Parathyroid adenoma (tissue), 2 donors: ENCODE measurements at regions not wholly inside any gene's neighbourhood (a gene's known extent, or its start where the extent isn't known, plus 50 kb on each side); places are given as distances from the start of the nearest gene placed in this dataset.
"Not testable (repeated sequence)": the region's sequence is repeated elsewhere in the genome, so short reads cannot be mapped to it uniquely, and the experiment has no call there.

ENCODE experiments used
- H2AFZ ChIP-seq: fragments of 300-600 bp; sonication (generic); one replicate; pipeline ENCODE4 v1.7.0; 2017; ENCODE audit warnings: antibody characterized with exemption, mild to moderate bottlenecking
- H3K27ac ChIP-seq: fragments of 300-600 bp; sonication (generic); one replicate; pipeline ENCODE4 v1.7.0; 2017
- H3K27me3 ChIP-seq: fragments of 300-600 bp; sonication (generic); one replicate; pipeline ENCODE4 v1.7.0; 2017; ENCODE audit warnings: low read length; ENCODE audit not compliant: control insufficient read depth, insufficient read depth
- H3K36me3 ChIP-seq: fragments of 300-600 bp; sonication (generic); one replicate; pipeline ENCODE4 v1.7.0; 2017; ENCODE audit warnings: low read length; ENCODE audit not compliant: control insufficient read depth, insufficient read depth
- H3K4me1 ChIP-seq: fragments of 300-600 bp; sonication (generic); one replicate; pipeline ENCODE4 v1.7.0; 2017; ENCODE audit warnings: control low read depth
- H3K4me2 ChIP-seq: fragments of 300-600 bp; sonication (generic); one replicate; pipeline ENCODE4 v1.7.0; 2017; ENCODE audit warnings: low read length
- H3K4me3 ChIP-seq: fragments of 300-600 bp; sonication (generic); one replicate; pipeline ENCODE4 v1.7.0; 2017; ENCODE audit warnings: low read depth, low read length
- H3K79me2 ChIP-seq: fragments of 300-600 bp; sonication (generic); one replicate; pipeline ENCODE4 v1.7.0; 2017; ENCODE audit warnings: control low read depth
- H3K9ac ChIP-seq: fragments of 300-600 bp; sonication (generic); one replicate; pipeline ENCODE4 v1.7.0; 2017; ENCODE audit warnings: mild to moderate bottlenecking
- H3K9me3 ChIP-seq: fragments of 300-600 bp; sonication (generic); one replicate; pipeline ENCODE4 v1.7.0; 2017; ENCODE audit warnings: low read length; ENCODE audit not compliant: control insufficient read depth
- CTCF ChIP-seq: fragments of 300-600 bp; sonication (generic); IDR thresholded peaks from one replicate; pipeline ENCODE4 v1.7.0; 2017; ENCODE audit warnings: antibody characterized with exemption, mild to moderate bottlenecking
- donor health status: primary hyperparathyroidism.

GRCh38 chr2:220601674-220602073 is 970.4 kb downstream of the EPHA4 start:
- no peaks in the 10 kb centered on the region for H3K4me1 ChIP-seq
- TF ChIP-seq CTCF: no peak
- H3K27me3 ChIP-seq: no peaks in the 10 kb centered on the region

GRCh38 chr2:220613004-220613403 is 959.1 kb downstream of the EPHA4 start:
- H3K27me3 ChIP-seq, H3K4me1 ChIP-seq, H3K27ac ChIP-seq: not testable (repeated sequence)

More at GRCh38 chr2:220601674-220602073, 970.4 kb downstream of the EPHA4 start:
- Histone ChIP-seq H3K4me2 (no peak overlapping the region), H3K9ac (no peak overlapping the region), H3K79me2 (no peaks in the 10 kb centered on the region), H2AFZ (no peak overlapping the region), H3K27ac (no peak overlapping the region), H3K4me3 (no peak overlapping the region), H3K36me3 (no peaks in the 10 kb centered on the region), H3K9me3 (no peaks in the 10 kb centered on the region)

GRCh38 chr2:220614064-220614463 is 958.0 kb downstream of the EPHA4 start:
- no peaks in the 10 kb centered on the region for H3K27me3 ChIP-seq
- no peak overlapping the region for H3K4me3 ChIP-seq
- H2AFZ ChIP-seq: no peak overlapping the region
- TF ChIP-seq CTCF: no peak
- H3K4me1 ChIP-seq: no peaks in the 10 kb centered on the region
- H3K27ac ChIP-seq: no peak overlapping the region
- no peak overlapping the region for H3K9ac ChIP-seq
- H3K36me3 ChIP-seq: no peaks in the 10 kb centered on the region
- no peaks in the 10 kb centered on the region for H3K79me2 ChIP-seq
- H3K4me2 ChIP-seq: no peak overlapping the region
- H3K9me3 ChIP-seq: no peaks in the 10 kb centered on the region

More at GRCh38 chr2:220613004-220613403, 959.1 kb downstream of the EPHA4 start:
- not testable (repeated sequence) for H3K4me3 ChIP-seq, H3K9me3 ChIP-seq, H3K36me3 ChIP-seq, H3K9ac ChIP-seq, H3K79me2 ChIP-seq, H3K4me2 ChIP-seq, H2AFZ ChIP-seq

- H3K79me2 ChIP-seq: no peaks in the 10 kb centered on the region
- H3K4me1 ChIP-seq: no peaks in the 10 kb centered on the region
- H3K4me3 ChIP-seq: no peak overlapping the region
- H2AFZ ChIP-seq: no peak overlapping the region
- H3K27me3 ChIP-seq: no peaks in the 10 kb centered on the region
- H3K4me2 ChIP-seq: no peak overlapping the region
- H3K9ac ChIP-seq: no peak overlapping the region
- H3K27ac ChIP-seq: no peak overlapping the region
- no peaks in the 10 kb centered on the region for H3K9me3 ChIP-seq
- H3K36me3 ChIP-seq: no peaks in the 10 kb centered on the region
- TF ChIP-seq CTCF: no peak
These were observed 952.4 kb downstream of the EPHA4 start for GRCh38 chr2:220619525-220620220.

GRCh38 chr2:220626603-220627002 is 945.5 kb downstream of the EPHA4 start:
- no peaks in the 10 kb centered on the region for H3K27me3 ChIP-seq
- H3K4me3 ChIP-seq: no peak overlapping the region
- H2AFZ ChIP-seq: no peak overlapping the region
- TF ChIP-seq CTCF: no peak
- H3K79me2 ChIP-seq: no peaks in the 10 kb centered on the region
- H3K9ac ChIP-seq: no peak overlapping the region
- H3K27ac ChIP-seq: no peak overlapping the region
- no peaks in the 10 kb centered on the region for H3K9me3 ChIP-seq
- no peaks in the 10 kb centered on the region for H3K4me1 ChIP-seq
- H3K4me2 ChIP-seq: no peak overlapping the region
- no peaks in the 10 kb centered on the region for H3K36me3 ChIP-seq
